HCT116 (cell line): ENCODE measurements at regions not wholly inside any gene's neighbourhood (a gene's known extent, or its start where the extent isn't known, plus 50 kb on each side); places are given as distances from the start of the nearest gene placed in this dataset.

Source experiments
- ATAC-seq: fragments of 200-7000 bp; cut with Tn5 transposase; 2 replicates; pipeline ENCODE4 v1.9.1; 2020; ENCODE audit warnings: mild to moderate bottlenecking, moderate library complexity
- BruUV-seq: library from RNA; stranded (reverse); fragments of 400-500 nt; replicated peaks from 2 replicates; lab custom pipeline; 2021; lab: Mats Ljungman, UMichigan
- CTCF ChIA-PET: fragments of 300-600 bp; sonication (Branson Sonifier 250); formaldehyde crosslinking; loops from one replicate; lab custom pipeline; 2021; ENCODE audit warnings: antibody characterized with exemption; lab: Charles Lee
- POLR2A ChIA-PET: fragments of 300-600, 350-600 bp; sonication (Branson Sonifier 250); formaldehyde crosslinking; loops from one replicate; lab custom pipeline; 2021; ENCODE audit warnings: antibody characterized with exemption; lab: Charles Lee
- RAD21 ChIA-PET, 2 experiments: fragments of 300-600 bp; sonication (Branson Sonifier 250); formaldehyde crosslinking; loops; one replicate each; lab custom pipeline; 2023; ENCODE audit warnings: low total read pairs in 2 of 2; ENCODE audit not compliant: uncharacterized antibody in 2 of 2, unreplicated experiment in 2 of 2, low non-redundant PET in 1 of 2; lab: Charles Lee
- DNase-seq: peaks from one replicate; pipeline ENCODE4 v3.0.0-alpha.2; 2010; ENCODE audit warnings: low read depth, low spot score
- H2AFZ ChIP-seq: fragments of 200-600 bp; shearing (Covaris generic), sonication (generic); 2 replicates; pipeline ENCODE4 v1.6.1; 2017; ENCODE audit warnings: low read depth, mixed run types, mixed read lengths, antibody characterized with exemption, low read length; ENCODE audit not compliant: poor library complexity, severe bottlenecking
- H3K27ac ChIP-seq: 2 replicates; pipeline ENCODE4 v1.5.1; 2012; ENCODE audit warnings: low read depth, low read length
- H3K27me3 ChIP-seq: fragments of 200-600 bp; sonication (generic); 2 replicates; pipeline ENCODE4 v1.6.1; 2016; ENCODE audit warnings: mixed run types, low read length, mixed read lengths; ENCODE audit not compliant: insufficient read depth
- H3K36me3 ChIP-seq, 2 experiments: fragments of 200-500 bp in 1 of 2; fragments of 200-600 bp in 1 of 2; sonication (Bioruptor generic) in 1 of 2; sonication (generic) in 1 of 2; 2 replicates each; pipeline versions ENCODE4 v1.5.1 to v1.6.1; 2014 to 2016; ENCODE audit warnings: low read length in 2 of 2, inconsistent platforms in 1 of 2, mixed read lengths in 1 of 2, mixed run types in 1 of 2; ENCODE audit not compliant: insufficient read depth in 2 of 2, control insufficient read depth in 1 of 2
- H3K4me1 ChIP-seq, 2 experiments: fragments of 200-600 bp in 1 of 2; sonication (generic) in 1 of 2; 2 replicates each; pipeline versions ENCODE4 v1.5.1 to v1.6.1; 2012 to 2017; ENCODE audit warnings: low read length in 2 of 2, inconsistent platforms in 1 of 2, mild to moderate bottlenecking in 1 of 2, mixed read lengths in 1 of 2, mixed run types in 1 of 2, moderate library complexity in 1 of 2; ENCODE audit not compliant: insufficient read depth in 2 of 2, control insufficient read depth in 1 of 2
- H3K4me2 ChIP-seq: fragments of 200-600 bp; sonication (generic); 2 replicates; pipeline ENCODE4 v1.6.1; 2017; ENCODE audit warnings: mixed run types, low read length, mixed read lengths
- H3K4me3 ChIP-seq, 2 experiments: fragments of 200-600 bp in 1 of 2; sonication (generic) in 1 of 2; replicated peaks in 1 of 2; 2 replicates each; pipeline ENCODE4 v1.5.1; 2011 to 2016; ENCODE audit warnings: low read length in 2 of 2, control low read depth in 1 of 2, low read depth in 1 of 2, mild to moderate bottlenecking in 1 of 2, mixed read lengths in 1 of 2, mixed run types in 1 of 2
- H3K79me2 ChIP-seq: fragments of 200-600 bp; sonication (generic); 2 replicates; pipeline ENCODE4 v1.6.1; 2017; ENCODE audit warnings: mild to moderate bottlenecking, mixed run types, low read length, moderate library complexity, mixed read lengths; ENCODE audit not compliant: insufficient read depth
- H3K9ac ChIP-seq: fragments of 200-600 bp; sonication (generic); 2 replicates; pipeline ENCODE4 v1.6.1; 2016; ENCODE audit warnings: low read length, mixed read lengths
- H3K9me2 ChIP-seq: fragments of 200-600 bp; sonication (generic), shearing (Covaris generic); 2 replicates; pipeline ENCODE4 v1.6.1; 2017; ENCODE audit warnings: mixed run types, mild to moderate bottlenecking, moderate library complexity; ENCODE audit not compliant: insufficient read depth
- H3K9me3 ChIP-seq, 2 experiments: fragments of 200-500 bp in 1 of 2; fragments of 200-600 bp in 1 of 2; sonication (Bioruptor generic) in 1 of 2; sonication (generic) in 1 of 2; 2 replicates each; pipeline ENCODE4 v1.6.1; 2014 to 2017; ENCODE audit warnings: low read length in 2 of 2, mixed read lengths in 2 of 2, inconsistent platforms in 1 of 2, low read depth in 1 of 2, mild to moderate bottlenecking in 1 of 2, mixed run types in 1 of 2, moderate library complexity in 1 of 2; ENCODE audit not compliant: control insufficient read depth in 1 of 2, insufficient read depth in 1 of 2
- H4K20me1 ChIP-seq: fragments of 200-600 bp; sonication (generic), shearing (Covaris generic); 2 replicates; pipeline ENCODE4 v1.6.1; 2017; ENCODE audit warnings: mixed run types, mild to moderate bottlenecking, moderate library complexity; ENCODE audit not compliant: insufficient read depth
- CEBPB ChIP-seq: IDR thresholded peaks from 2 replicates; pipeline ENCODE4 v1.6.1; 2012; ENCODE audit warnings: low read depth
- JUND ChIP-seq: IDR thresholded peaks from 2 replicates; pipeline ENCODE4 v1.6.1; 2012
- SIN3A ChIP-seq: IDR thresholded peaks from 2 replicates; pipeline ENCODE4 v1.6.1; 2012; ENCODE audit warnings: low read depth
- ZNF274 ChIP-seq: fragments of 200-500 bp; sonication (Bioruptor generic); IDR thresholded peaks from 2 replicates; pipeline ENCODE4 v1.6.1; 2014; ENCODE audit warnings: mild to moderate bottlenecking, low read depth, low read length, inconsistent platforms
- intact Hi-C: fragments of 100-400 bp; cut with micrococcal nuclease; formaldehyde crosslinking; loops from 2 replicates; pipeline ENCODE4 v1.10.0; 2022
- TF ChIP-seq, protein P1 (sequence below), 3 experiments: fragments of 200-600 bp in 1 of 3; sonication (generic) in 1 of 3; IDR thresholded peaks in 2 of 3; conservative IDR thresholded peaks in 1 of 3; 2 replicates each; pipeline ENCODE4 v1.5.1; 2012 to 2017; ENCODE audit warnings: low read depth in 2 of 3, low read length in 2 of 3, antibody characterized with exemption in 1 of 3, borderline replicate concordance in 1 of 3, control low read depth in 1 of 3, mild to moderate bottlenecking in 1 of 3, mixed read lengths in 1 of 3, mixed run types in 1 of 3, moderate library complexity in 1 of 3; ENCODE audit not compliant: insufficient read depth in 1 of 3
- TF ChIP-seq, protein P2 (sequence below): IDR thresholded peaks from 2 replicates; pipeline ENCODE4 v1.6.1; 2012
- TF ChIP-seq, protein P3 (sequence below): IDR thresholded peaks from 2 replicates; pipeline ENCODE4 v1.6.1; 2012; ENCODE audit warnings: low read depth
- TF ChIP-seq, protein P4 (sequence below): IDR thresholded peaks from 2 replicates; pipeline ENCODE4 v1.6.1; 2012

DNA sequence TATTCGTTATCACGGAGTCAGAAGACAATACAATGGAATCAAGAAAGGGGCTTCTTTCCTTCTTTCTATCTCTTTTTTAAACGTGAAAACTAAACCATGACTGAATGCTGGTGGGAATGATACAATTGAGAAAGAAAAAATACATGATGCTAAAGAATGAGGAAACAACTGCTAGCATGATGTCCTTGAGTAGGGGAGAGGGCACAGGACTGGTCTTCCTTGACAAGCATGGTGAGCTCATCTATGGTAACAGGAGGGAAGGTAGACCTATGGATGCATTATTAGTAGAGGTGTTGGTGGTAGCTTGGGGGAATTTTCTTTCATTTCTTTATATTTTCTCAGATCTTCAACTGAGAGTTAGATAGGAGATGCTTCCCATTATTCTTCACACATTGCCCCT is 88.9 kb upstream of the COL1A2 start:
- ChIA-PET RAD21 (no interaction called here), CTCF (no interaction called here), POLR2A (no interaction called here)
- no peaks in the 10 kb centered on the region for H3K79me2 ChIP-seq
- no peaks in the 10 kb centered on the region for H3K9me3 ChIP-seq
- no peak overlapping the region for H2AFZ ChIP-seq
- intact Hi-C loops, result no loop called here
- no peaks in the 10 kb centered on the region for H3K9me2 ChIP-seq
- H3K4me1 ChIP-seq, result peaks cover 18 to 33% of the 10 kb centered on the region in 2 experiments; a peak in 3 of 4 replicates
- H4K20me1 ChIP-seq, result no peaks in the 10 kb centered on the region
- ATAC-seq (no peak), DNase-seq (no peak)
- no peaks in the 10 kb centered on the region for H3K27me3 ChIP-seq
- H3K9ac ChIP-seq, result no peak overlapping the region
- H3K4me3 ChIP-seq, result no peak overlapping the region
- H3K4me2 ChIP-seq, result no peak overlapping the region
- no peaks in the 10 kb centered on the region for H3K36me3 ChIP-seq
- no peak overlapping the region for H3K27ac ChIP-seq
- TF ChIP-seq SIN3A (no peak), ZNF274 (no peak), CEBPB (no peak), JUND (no peak)
- TF ChIP-seq, protein P1, sequence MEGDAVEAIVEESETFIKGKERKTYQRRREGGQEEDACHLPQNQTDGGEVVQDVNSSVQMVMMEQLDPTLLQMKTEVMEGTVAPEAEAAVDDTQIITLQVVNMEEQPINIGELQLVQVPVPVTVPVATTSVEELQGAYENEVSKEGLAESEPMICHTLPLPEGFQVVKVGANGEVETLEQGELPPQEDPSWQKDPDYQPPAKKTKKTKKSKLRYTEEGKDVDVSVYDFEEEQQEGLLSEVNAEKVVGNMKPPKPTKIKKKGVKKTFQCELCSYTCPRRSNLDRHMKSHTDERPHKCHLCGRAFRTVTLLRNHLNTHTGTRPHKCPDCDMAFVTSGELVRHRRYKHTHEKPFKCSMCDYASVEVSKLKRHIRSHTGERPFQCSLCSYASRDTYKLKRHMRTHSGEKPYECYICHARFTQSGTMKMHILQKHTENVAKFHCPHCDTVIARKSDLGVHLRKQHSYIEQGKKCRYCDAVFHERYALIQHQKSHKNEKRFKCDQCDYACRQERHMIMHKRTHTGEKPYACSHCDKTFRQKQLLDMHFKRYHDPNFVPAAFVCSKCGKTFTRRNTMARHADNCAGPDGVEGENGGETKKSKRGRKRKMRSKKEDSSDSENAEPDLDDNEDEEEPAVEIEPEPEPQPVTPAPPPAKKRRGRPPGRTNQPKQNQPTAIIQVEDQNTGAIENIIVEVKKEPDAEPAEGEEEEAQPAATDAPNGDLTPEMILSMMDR (IDR thresholded peaks at IDR 0.05 in 2 of 3, conservative IDR thresholded peaks at IDR 0.05 in 1 of 3; ENCODE audit: borderline replicate concordance in 1 of 3, insufficient read depth in 1 of 3, low read depth in 2 of 3, low read length in 2 of 3), result no peak
- TF ChIP-seq, protein P2, sequence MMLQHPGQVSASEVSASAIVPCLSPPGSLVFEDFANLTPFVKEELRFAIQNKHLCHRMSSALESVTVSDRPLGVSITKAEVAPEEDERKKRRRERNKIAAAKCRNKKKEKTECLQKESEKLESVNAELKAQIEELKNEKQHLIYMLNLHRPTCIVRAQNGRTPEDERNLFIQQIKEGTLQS, result no peak
- TF ChIP-seq, protein P3, sequence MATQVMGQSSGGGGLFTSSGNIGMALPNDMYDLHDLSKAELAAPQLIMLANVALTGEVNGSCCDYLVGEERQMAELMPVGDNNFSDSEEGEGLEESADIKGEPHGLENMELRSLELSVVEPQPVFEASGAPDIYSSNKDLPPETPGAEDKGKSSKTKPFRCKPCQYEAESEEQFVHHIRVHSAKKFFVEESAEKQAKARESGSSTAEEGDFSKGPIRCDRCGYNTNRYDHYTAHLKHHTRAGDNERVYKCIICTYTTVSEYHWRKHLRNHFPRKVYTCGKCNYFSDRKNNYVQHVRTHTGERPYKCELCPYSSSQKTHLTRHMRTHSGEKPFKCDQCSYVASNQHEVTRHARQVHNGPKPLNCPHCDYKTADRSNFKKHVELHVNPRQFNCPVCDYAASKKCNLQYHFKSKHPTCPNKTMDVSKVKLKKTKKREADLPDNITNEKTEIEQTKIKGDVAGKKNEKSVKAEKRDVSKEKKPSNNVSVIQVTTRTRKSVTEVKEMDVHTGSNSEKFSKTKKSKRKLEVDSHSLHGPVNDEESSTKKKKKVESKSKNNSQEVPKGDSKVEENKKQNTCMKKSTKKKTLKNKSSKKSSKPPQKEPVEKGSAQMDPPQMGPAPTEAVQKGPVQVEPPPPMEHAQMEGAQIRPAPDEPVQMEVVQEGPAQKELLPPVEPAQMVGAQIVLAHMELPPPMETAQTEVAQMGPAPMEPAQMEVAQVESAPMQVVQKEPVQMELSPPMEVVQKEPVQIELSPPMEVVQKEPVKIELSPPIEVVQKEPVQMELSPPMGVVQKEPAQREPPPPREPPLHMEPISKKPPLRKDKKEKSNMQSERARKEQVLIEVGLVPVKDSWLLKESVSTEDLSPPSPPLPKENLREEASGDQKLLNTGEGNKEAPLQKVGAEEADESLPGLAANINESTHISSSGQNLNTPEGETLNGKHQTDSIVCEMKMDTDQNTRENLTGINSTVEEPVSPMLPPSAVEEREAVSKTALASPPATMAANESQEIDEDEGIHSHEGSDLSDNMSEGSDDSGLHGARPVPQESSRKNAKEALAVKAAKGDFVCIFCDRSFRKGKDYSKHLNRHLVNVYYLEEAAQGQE, result no peak
- TF ChIP-seq, protein P4, sequence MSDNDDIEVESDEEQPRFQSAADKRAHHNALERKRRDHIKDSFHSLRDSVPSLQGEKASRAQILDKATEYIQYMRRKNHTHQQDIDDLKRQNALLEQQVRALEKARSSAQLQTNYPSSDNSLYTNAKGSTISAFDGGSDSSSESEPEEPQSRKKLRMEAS, result no peak
- no TSS peak for BruUV-seq
